ENCODE measurements at regions not wholly inside any gene's neighbourhood (a gene's known extent, or its start where the extent isn't known, plus 50 kb on each side); places are given as distances from the start of the nearest gene placed in this dataset.

DNA sequence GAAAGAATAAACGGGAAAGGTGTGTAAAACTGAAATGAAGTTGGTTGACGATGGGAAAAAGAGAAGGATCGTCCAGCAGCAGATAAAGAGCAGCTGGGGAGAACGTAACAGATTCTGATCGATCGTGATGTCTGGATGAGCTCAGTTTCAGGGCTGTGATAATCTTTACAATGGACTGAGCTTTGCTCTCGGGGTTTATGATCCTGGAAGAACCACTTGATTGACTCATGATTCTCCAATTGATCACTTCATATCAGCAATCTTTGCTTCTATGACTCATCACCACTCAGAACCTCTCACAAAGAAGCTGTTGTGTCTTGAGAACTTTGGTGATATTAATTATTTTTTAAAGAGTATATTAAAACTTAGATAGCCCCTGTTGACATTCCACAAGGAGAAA, 690.7 kb downstream of the TUSC7 start:
- no peak overlapping the region for H3K4me2 ChIP-seq
- DNase-seq = no peak
- H3K4me1 ChIP-seq (replicated peaks; ENCODE audit: insufficient read depth) = no peaks in the 10 kb centered on the region
- intact Hi-C loops (cut with micrococcal nuclease; ENCODE audit: unreplicated experiment) = no loop called here
- BruUV-seq (replicated peaks) = no TSS peak
- no peaks in the 10 kb centered on the region for H3K79me2 ChIP-seq (ENCODE audit: low read depth)
- TF ChIP-seq, protein P1, sequence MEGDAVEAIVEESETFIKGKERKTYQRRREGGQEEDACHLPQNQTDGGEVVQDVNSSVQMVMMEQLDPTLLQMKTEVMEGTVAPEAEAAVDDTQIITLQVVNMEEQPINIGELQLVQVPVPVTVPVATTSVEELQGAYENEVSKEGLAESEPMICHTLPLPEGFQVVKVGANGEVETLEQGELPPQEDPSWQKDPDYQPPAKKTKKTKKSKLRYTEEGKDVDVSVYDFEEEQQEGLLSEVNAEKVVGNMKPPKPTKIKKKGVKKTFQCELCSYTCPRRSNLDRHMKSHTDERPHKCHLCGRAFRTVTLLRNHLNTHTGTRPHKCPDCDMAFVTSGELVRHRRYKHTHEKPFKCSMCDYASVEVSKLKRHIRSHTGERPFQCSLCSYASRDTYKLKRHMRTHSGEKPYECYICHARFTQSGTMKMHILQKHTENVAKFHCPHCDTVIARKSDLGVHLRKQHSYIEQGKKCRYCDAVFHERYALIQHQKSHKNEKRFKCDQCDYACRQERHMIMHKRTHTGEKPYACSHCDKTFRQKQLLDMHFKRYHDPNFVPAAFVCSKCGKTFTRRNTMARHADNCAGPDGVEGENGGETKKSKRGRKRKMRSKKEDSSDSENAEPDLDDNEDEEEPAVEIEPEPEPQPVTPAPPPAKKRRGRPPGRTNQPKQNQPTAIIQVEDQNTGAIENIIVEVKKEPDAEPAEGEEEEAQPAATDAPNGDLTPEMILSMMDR (conservative IDR thresholded peaks at IDR 0.05) = no peak
- TF ChIP-seq EZH2 (IDR thresholded peaks at IDR 0.05; ENCODE audit: low read depth) = no peak
- H2AFZ ChIP-seq = no peak overlapping the region
- CTCF ChIA-PET = no interaction called here
- no peaks in the 10 kb centered on the region for H3F3A ChIP-seq (ENCODE audit: insufficient read depth, low read depth)
- no peaks in the 10 kb centered on the region for H3K36me3 ChIP-seq (ENCODE audit: low read depth)
- H3K4me3 ChIP-seq = no peak overlapping the region
- no peaks in the 10 kb centered on the region for H3K27me3 ChIP-seq (ENCODE audit: insufficient read depth, low read depth)
- H3K9me2 ChIP-seq (ENCODE audit: insufficient read depth) = no peaks in the 10 kb centered on the region; the same call in 1 of the 2 replicates
- no peak overlapping the region for H3K27ac ChIP-seq
- POLR2A ChIA-PET (ENCODE audit: unreplicated experiment) = no interaction called here
- no peaks in the 10 kb centered on the region for H4K20me1 ChIP-seq (ENCODE audit: insufficient read depth)
- no peaks in the 10 kb centered on the region for H3K9me3 ChIP-seq (ENCODE audit: insufficient read depth, low read depth)

DNA sequence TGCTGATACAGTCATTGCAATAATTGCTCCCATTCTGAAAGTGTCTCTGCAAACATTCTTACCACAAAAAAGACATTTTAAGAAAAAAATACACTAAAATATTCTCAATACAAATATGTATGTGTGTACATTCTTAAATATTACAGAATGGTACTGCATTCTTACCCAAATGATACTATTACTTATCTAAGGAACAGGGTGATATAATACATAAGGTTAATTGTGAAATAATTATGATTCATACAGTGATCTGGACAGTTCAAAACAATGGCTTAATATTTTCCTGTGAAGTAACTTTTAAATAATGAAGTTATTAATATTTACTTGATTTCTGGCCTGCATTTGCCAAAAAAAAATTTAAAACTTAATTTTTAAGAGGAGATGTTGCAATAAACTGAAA, 694.6 kb downstream of the TUSC7 start:
- BruUV-seq (replicated peaks) = no TSS peak
- TF ChIP-seq, protein P1 (conservative IDR thresholded peaks at IDR 0.05) = no peak
- no peaks in the 10 kb centered on the region for H3F3A ChIP-seq (ENCODE audit: insufficient read depth, low read depth)
- CTCF ChIA-PET = no interaction called here
- H3K36me3 ChIP-seq (ENCODE audit: low read depth) = no peaks in the 10 kb centered on the region
- no peaks in the 10 kb centered on the region for H3K79me2 ChIP-seq (ENCODE audit: low read depth)
- H3K9me3 ChIP-seq (ENCODE audit: insufficient read depth, low read depth) = no peaks in the 10 kb centered on the region
- H3K27me3 ChIP-seq (ENCODE audit: insufficient read depth, low read depth) = no peaks in the 10 kb centered on the region
- DNase-seq = no peak
- POLR2A ChIA-PET (ENCODE audit: unreplicated experiment) = no interaction called here
- H3K4me1 ChIP-seq (replicated peaks; ENCODE audit: insufficient read depth) = no peaks in the 10 kb centered on the region
- H3K4me3 ChIP-seq = no peak overlapping the region
- H4K20me1 ChIP-seq (ENCODE audit: insufficient read depth) = no peaks in the 10 kb centered on the region
- intact Hi-C loops (cut with micrococcal nuclease; ENCODE audit: unreplicated experiment) = no loop called here
- H3K27ac ChIP-seq = no peak overlapping the region
- H3K9me2 ChIP-seq (ENCODE audit: insufficient read depth) = no peaks in the 10 kb centered on the region; the same call in 1 of the 2 replicates
- no peak overlapping the region for H2AFZ ChIP-seq
- H3K4me2 ChIP-seq = no peak overlapping the region

DNA sequence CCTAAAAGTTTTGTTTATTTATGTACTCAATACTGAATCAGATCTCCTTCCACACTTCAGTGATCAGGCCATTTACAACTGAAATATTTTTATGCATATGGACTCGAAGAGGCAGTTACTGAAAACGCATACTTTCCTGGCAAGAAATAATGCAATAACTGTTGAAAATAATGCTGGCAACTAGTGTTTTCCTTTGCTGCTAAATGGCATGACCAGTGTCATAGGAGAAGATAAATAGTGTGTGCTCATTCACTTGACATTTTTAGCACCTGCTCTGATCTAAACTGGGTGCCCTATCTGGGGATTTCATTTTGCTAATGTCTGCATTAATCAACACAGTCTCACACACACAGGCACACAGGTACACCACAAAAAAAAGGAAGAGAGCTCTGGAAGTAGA, 695.2 kb downstream of the TUSC7 start:
- intact Hi-C loops (cut with micrococcal nuclease; ENCODE audit: unreplicated experiment) = no loop called here
- BruUV-seq (replicated peaks) = no TSS peak
- Histone ChIP-seq H3K4me3 (no peak overlapping the region), H3K36me3 (ENCODE audit: low read depth) (no peaks in the 10 kb centered on the region), H3K27ac (no peak overlapping the region), H4K20me1 (ENCODE audit: insufficient read depth) (no peaks in the 10 kb centered on the region), H3K79me2 (ENCODE audit: low read depth) (no peaks in the 10 kb centered on the region), H3K9me3 (ENCODE audit: insufficient read depth, low read depth) (no peaks in the 10 kb centered on the region), H3K4me1 (replicated peaks; ENCODE audit: insufficient read depth) (no peaks in the 10 kb centered on the region), H3F3A (ENCODE audit: insufficient read depth, low read depth) (no peaks in the 10 kb centered on the region), H3K27me3 (ENCODE audit: insufficient read depth, low read depth) (no peaks in the 10 kb centered on the region), H2AFZ (no peak overlapping the region), H3K4me2 (no peak overlapping the region), H3K9me2 (ENCODE audit: insufficient read depth) (no peaks in the 10 kb centered on the region; the same call in 1 of the 2 replicates)
- no peak for DNase-seq
- ChIA-PET POLR2A (ENCODE audit: unreplicated experiment) (no interaction called here), CTCF (no interaction called here)
- TF ChIP-seq, protein P1 (conservative IDR thresholded peaks at IDR 0.05) = no peak
- no peak for TF ChIP-seq EZH2 (IDR thresholded peaks at IDR 0.05; ENCODE audit: low read depth)

Data from PC-9 (cell line).